Body of pancreas (tissue), 4 donors: ENCODE measurements at regions not wholly inside any gene's neighbourhood (a gene's known extent, or its start where the extent isn't known, plus 50 kb on each side); places are given as distances from the start of the nearest gene placed in this dataset.

Experiments
- POLR2A ChIP-seq, 3 donors: fragments of 450-650 bp; IDR thresholded peaks; one replicate each; pipeline ENCODE4 v1.6.1; 2016; ENCODE audit warnings: antibody characterized with exemption in 3 of 3, mild to moderate bottlenecking in 2 of 3
- TF ChIP-seq, protein P1 (sequence below), 7 experiments: fragments of 450-650 bp in 4 of 7; fragments of 200-600 bp in 3 of 7; sonication (generic) in 3 of 7; IDR thresholded peaks; one replicate each; pipeline ENCODE4 v1.5.1; 2016 to 2019; ENCODE audit warnings: antibody characterized with exemption in 7 of 7

DNA sequence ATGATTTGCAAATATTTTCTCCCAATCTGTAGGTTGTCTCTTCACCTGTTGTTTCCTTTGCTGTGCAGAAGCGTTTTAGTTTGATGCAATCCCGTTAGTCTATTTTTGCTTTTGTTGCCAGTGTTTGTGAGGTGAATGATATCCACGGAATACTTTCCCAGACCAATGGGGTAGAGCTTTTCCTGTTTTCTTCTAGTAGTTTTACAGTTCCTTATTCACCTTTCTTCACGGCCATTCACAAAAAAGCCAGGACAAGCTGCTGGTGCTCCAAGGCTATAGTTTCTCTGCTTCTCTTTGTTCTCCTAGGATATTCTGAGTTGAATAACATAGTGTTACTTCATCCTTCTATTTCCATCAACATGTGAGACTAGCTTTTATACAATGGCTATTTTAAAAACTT, 98.7 kb downstream of the UTP18 start:
- TF ChIP-seq, protein P1, sequence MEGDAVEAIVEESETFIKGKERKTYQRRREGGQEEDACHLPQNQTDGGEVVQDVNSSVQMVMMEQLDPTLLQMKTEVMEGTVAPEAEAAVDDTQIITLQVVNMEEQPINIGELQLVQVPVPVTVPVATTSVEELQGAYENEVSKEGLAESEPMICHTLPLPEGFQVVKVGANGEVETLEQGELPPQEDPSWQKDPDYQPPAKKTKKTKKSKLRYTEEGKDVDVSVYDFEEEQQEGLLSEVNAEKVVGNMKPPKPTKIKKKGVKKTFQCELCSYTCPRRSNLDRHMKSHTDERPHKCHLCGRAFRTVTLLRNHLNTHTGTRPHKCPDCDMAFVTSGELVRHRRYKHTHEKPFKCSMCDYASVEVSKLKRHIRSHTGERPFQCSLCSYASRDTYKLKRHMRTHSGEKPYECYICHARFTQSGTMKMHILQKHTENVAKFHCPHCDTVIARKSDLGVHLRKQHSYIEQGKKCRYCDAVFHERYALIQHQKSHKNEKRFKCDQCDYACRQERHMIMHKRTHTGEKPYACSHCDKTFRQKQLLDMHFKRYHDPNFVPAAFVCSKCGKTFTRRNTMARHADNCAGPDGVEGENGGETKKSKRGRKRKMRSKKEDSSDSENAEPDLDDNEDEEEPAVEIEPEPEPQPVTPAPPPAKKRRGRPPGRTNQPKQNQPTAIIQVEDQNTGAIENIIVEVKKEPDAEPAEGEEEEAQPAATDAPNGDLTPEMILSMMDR (IDR thresholded peaks at IDR 0.05): no peak
- TF ChIP-seq POLR2A (IDR thresholded peaks at IDR 0.05): no peak
